ENCODE measurements at regions not wholly inside any gene's neighbourhood (a gene's known extent, or its start where the extent isn't known, plus 50 kb on each side); places are given as distances from the start of the nearest gene placed in this dataset.
A peak's percentile ranks its signal among the peaks of the same experiment; 100 is the strongest.

GRCh38 chr16:74070237-74070636, 226.4 kb upstream of the PSMD7 start:
- POLR2A ChIA-PET (ENCODE audit: unreplicated experiment) = no interaction called here
- H3F3A ChIP-seq (ENCODE audit: low read length, unreplicated experiment) = no peaks in the 10 kb centered on the region
- no peaks in the 10 kb centered on the region for H3K9me3 ChIP-seq (ENCODE audit: low read length)
- no peak for ATAC-seq
- H3K79me2 ChIP-seq (ENCODE audit: low read length) = no peaks in the 10 kb centered on the region
- H2AFZ ChIP-seq (ENCODE audit: low read length) = no peak overlapping the region
- no peaks in the 10 kb centered on the region for H3K36me3 ChIP-seq (ENCODE audit: low read depth, low read length)
- no peak overlapping the region for H3K9ac ChIP-seq (ENCODE audit: low read length)
- CTCF ChIA-PET = no interaction called here
- TF ChIP-seq EZH2phosphoT487 (IDR thresholded peaks at IDR 0.05; ENCODE audit: borderline replicate concordance, low read length) (no peak), EZH2 (IDR thresholded peaks at IDR 0.05; ENCODE audit: low read length, unreplicated experiment) (no peak)
- TF ChIP-seq, protein P1, sequence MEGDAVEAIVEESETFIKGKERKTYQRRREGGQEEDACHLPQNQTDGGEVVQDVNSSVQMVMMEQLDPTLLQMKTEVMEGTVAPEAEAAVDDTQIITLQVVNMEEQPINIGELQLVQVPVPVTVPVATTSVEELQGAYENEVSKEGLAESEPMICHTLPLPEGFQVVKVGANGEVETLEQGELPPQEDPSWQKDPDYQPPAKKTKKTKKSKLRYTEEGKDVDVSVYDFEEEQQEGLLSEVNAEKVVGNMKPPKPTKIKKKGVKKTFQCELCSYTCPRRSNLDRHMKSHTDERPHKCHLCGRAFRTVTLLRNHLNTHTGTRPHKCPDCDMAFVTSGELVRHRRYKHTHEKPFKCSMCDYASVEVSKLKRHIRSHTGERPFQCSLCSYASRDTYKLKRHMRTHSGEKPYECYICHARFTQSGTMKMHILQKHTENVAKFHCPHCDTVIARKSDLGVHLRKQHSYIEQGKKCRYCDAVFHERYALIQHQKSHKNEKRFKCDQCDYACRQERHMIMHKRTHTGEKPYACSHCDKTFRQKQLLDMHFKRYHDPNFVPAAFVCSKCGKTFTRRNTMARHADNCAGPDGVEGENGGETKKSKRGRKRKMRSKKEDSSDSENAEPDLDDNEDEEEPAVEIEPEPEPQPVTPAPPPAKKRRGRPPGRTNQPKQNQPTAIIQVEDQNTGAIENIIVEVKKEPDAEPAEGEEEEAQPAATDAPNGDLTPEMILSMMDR (conservative IDR thresholded peaks at IDR 0.05; ENCODE audit: low read depth, low read length) = no peak
- no TSS peak for BruUV-seq (replicated peaks)
- H3K27ac ChIP-seq (ENCODE audit: low read length) = no peak overlapping the region
- intact Hi-C loops (cut with micrococcal nuclease) = no loop called here
- H3K9me2 ChIP-seq (replicated peaks; ENCODE audit: low read length) = no peaks in the 10 kb centered on the region
- H3K4me3 ChIP-seq (ENCODE audit: low read length) = no peak overlapping the region
- DNase-seq = no peak
- H3K4me2 ChIP-seq (ENCODE audit: low read length) = no peak overlapping the region
- H3K4me1 ChIP-seq (ENCODE audit: insufficient read depth, low read length) = no peaks in the 10 kb centered on the region
- H3K27me3 ChIP-seq (ENCODE audit: low read length) = peaks cover 17% of the 10 kb centered on the region; the same call in 1 of the 2 replicates
- no peaks in the 10 kb centered on the region for H4K20me1 ChIP-seq (ENCODE audit: low read length)

GRCh38 chr16:74064120-74064735, 232.4 kb upstream of the PSMD7 start:
- TF ChIP-seq, protein P1 (conservative IDR thresholded peaks at IDR 0.05; ENCODE audit: low read depth, low read length) = peak; percentile 21; the same call in 1 of the 2 replicates
- no peak for TF ChIP-seq EZH2phosphoT487 (IDR thresholded peaks at IDR 0.05; ENCODE audit: borderline replicate concordance, low read length)
- POLR2A ChIA-PET (ENCODE audit: unreplicated experiment) = no interaction called here
- CTCF ChIA-PET = interaction anchor here (0.6 to 1.1 kb wide), 3 partner anchors 43 to 211 kb away, joined by 4 to 10 read pairs (median 5); no protein-coding TSS in a partner anchor

DNA sequence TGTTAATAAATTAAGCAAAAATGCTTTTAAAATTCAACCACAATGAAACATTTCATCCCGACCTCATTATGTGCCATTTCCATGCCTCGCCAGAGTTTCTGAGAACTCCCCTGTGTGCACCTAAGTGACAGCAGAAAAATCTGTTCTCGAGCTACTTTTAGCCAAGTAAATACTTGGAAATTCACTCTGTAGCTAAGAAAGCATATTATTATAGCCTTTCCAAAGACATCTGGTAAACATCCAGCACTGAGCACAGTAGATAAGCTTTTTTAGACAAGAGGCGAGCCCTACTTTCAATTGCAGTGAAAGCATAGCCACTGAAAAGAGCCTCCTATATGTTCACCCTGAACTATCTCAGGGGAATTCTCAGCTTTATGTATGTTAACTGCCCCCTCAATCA, 242.8 kb upstream of the PSMD7 start:
- Histone ChIP-seq H3K27me3 (ENCODE audit: low read length) (no peaks in the 10 kb centered on the region), H3K9me3 (ENCODE audit: low read length) (no peaks in the 10 kb centered on the region), H3K79me2 (ENCODE audit: low read length) (no peaks in the 10 kb centered on the region), H3K9me2 (replicated peaks; ENCODE audit: low read length) (no peaks in the 10 kb centered on the region), H3K27ac (ENCODE audit: low read length) (no peak overlapping the region), H3F3A (ENCODE audit: low read length, unreplicated experiment) (no peaks in the 10 kb centered on the region), H3K4me3 (ENCODE audit: low read length) (no peak overlapping the region), H3K4me2 (ENCODE audit: low read length) (no peak overlapping the region), H3K36me3 (ENCODE audit: low read depth, low read length) (no peaks in the 10 kb centered on the region), H2AFZ (ENCODE audit: low read length) (no peak overlapping the region), H3K4me1 (ENCODE audit: insufficient read depth, low read length) (no peaks in the 10 kb centered on the region), H3K9ac (ENCODE audit: low read length) (no peak overlapping the region), H4K20me1 (ENCODE audit: low read length) (no peaks in the 10 kb centered on the region)
- no TSS peak for BruUV-seq (replicated peaks)
- ChIA-PET POLR2A (ENCODE audit: unreplicated experiment) (no interaction called here), CTCF (no interaction called here)
- no peak for ATAC-seq
- DNase-seq = no peak
- intact Hi-C loops (cut with micrococcal nuclease) = no loop called here
- TF ChIP-seq EZH2 (IDR thresholded peaks at IDR 0.05; ENCODE audit: low read length, unreplicated experiment) (no peak), EZH2phosphoT487 (IDR thresholded peaks at IDR 0.05; ENCODE audit: borderline replicate concordance, low read length) (no peak)
- TF ChIP-seq, protein P1 (conservative IDR thresholded peaks at IDR 0.05; ENCODE audit: low read depth, low read length) = no peak

More at GRCh38 chr16:74064120-74064735, 232.4 kb upstream of the PSMD7 start:
- Histone ChIP-seq H3K4me2 (ENCODE audit: low read length) (no peak overlapping the region), H3K9ac (ENCODE audit: low read length) (no peak overlapping the region), H3K4me1 (ENCODE audit: insufficient read depth, low read length) (no peaks in the 10 kb centered on the region), H3K9me2 (replicated peaks; ENCODE audit: low read length) (no peaks in the 10 kb centered on the region), H3K9me3 (ENCODE audit: low read length) (no peaks in the 10 kb centered on the region), H3K36me3 (ENCODE audit: low read depth, low read length) (no peaks in the 10 kb centered on the region), H4K20me1 (ENCODE audit: low read length) (no peaks in the 10 kb centered on the region), H3K27ac (ENCODE audit: low read length) (no peak overlapping the region), H3K79me2 (ENCODE audit: low read length) (no peaks in the 10 kb centered on the region), H3F3A (ENCODE audit: low read length, unreplicated experiment) (no peaks in the 10 kb centered on the region), H3K27me3 (ENCODE audit: low read length) (peaks cover 26% of the 10 kb centered on the region; the same call in 1 of the 2 replicates), H2AFZ (ENCODE audit: low read length) (no peak overlapping the region), H3K4me3 (ENCODE audit: low read length) (no peak overlapping the region)
- BruUV-seq (replicated peaks) = no TSS peak
- intact Hi-C loops (cut with micrococcal nuclease) = no loop called here
- DNase-seq = no peak
- ATAC-seq = no peak

Data from PC-3 (cell line).